ENCODE measurements at regions not wholly inside any gene's neighbourhood (a gene's known extent, or its start where the extent isn't known, plus 50 kb on each side); places are given as distances from the start of the nearest gene placed in this dataset.

- Histone ChIP-seq H3K27ac (ENCODE audit: extremely low read depth, low read depth, low read length) (no peak overlapping the region), H3K4me2 (ENCODE audit: insufficient read depth, low read length) (no peak overlapping the region), H3K9me1 (ENCODE audit: control insufficient read depth, insufficient read depth, low read length) (no peaks in the 10 kb centered on the region), H2AFZ (ENCODE audit: low read depth, low read length) (no peak overlapping the region), H3K4me1 (replicated peaks in 1 of 2; ENCODE audit: control insufficient read depth in 2 of 2, insufficient read depth in 2 of 2, low read length in 2 of 2) (no peaks in the 10 kb centered on the region), H3K36me3 (ENCODE audit: control insufficient read depth, insufficient read depth, low read length) (no peaks in the 10 kb centered on the region), H3K9me3 (replicated peaks; ENCODE audit: control insufficient read depth, insufficient read depth, low read depth, low read length) (no peaks in the 10 kb centered on the region; the same call in 1 of the 2 replicates), H3K79me2 (ENCODE audit: control insufficient read depth, insufficient read depth, low read length) (no peaks in the 10 kb centered on the region), H3K4me3 (no peak overlapping the region), H3K9ac (ENCODE audit: insufficient read depth in 1 of 2, low read depth in 2 of 2, low read length in 2 of 2) (no peak overlapping the region), H4K20me1 (replicated peaks; ENCODE audit: control insufficient read depth, insufficient read depth, low read length) (no peaks in the 10 kb centered on the region), H3K27me3 (ENCODE audit: control insufficient read depth in 2 of 2, insufficient read depth in 2 of 2, low read length in 2 of 2) (no peaks in the 10 kb centered on the region)
- BruUV-seq (replicated peaks): no TSS peak
- 0% methylated on average over 4 of the region's 4 CpGs for WGBS (ENCODE audit: insufficient coverage, low coverage, missing lambda C conversion rate)
- intact Hi-C loops (cut with micrococcal nuclease) (no loop called here), in situ Hi-C loops (cut with MboI) (no loop called here)
- POLR2A ChIA-PET: no interaction called here
- CTCF ChIA-PET (ENCODE audit: low intra/inter-chr PET ratio): no interaction called here
- TF ChIP-seq ELF2 (CRISPR knock-in tag; IDR thresholded peaks at IDR 0.05): no peak
- no peak for TF ChIP-seq DMBX1 (CRISPR knock-in tag; IDR thresholded peaks at IDR 0.05; ENCODE audit: borderline replicate concordance)
- no peak for TF ChIP-seq ZNF780A (CRISPR knock-in tag; IDR thresholded peaks at IDR 0.05)
- TF ChIP-seq RB1 (IDR thresholded peaks at IDR 0.05; ENCODE audit: low read depth): no peak
- TF ChIP-seq ZNF280A (IDR thresholded peaks at IDR 0.05; ENCODE audit: low read depth, partially characterized antibody): no peak
- TF ChIP-seq HNRNPUL1 (IDR thresholded peaks at IDR 0.05; ENCODE audit: low read length): no peak
- no peak for TF ChIP-seq FOS (IDR thresholded peaks at IDR 0.05; ENCODE audit: extremely low read depth, insufficient read length)
- TF ChIP-seq ZKSCAN8 (CRISPR knock-in tag; IDR thresholded peaks at IDR 0.05): no peak
- TF ChIP-seq SIN3B (IDR thresholded peaks at IDR 0.05; ENCODE audit: low read depth): no peak
- no peak for TF ChIP-seq C11orf30 (IDR thresholded peaks at IDR 0.05; ENCODE audit: low read depth)
- TF ChIP-seq RBM17 (IDR thresholded peaks at IDR 0.05; ENCODE audit: borderline replicate concordance, low read depth, low read length): no peak
- no peak for TF ChIP-seq ZNF431 (CRISPR knock-in tag; IDR thresholded peaks at IDR 0.05)
- TF ChIP-seq ARID1B (IDR thresholded peaks at IDR 0.05): no peak
- TF ChIP-seq RBFOX2 (IDR thresholded peaks at IDR 0.05; ENCODE audit: low read depth, low read length): no peak
- TF ChIP-seq RFX5 (IDR thresholded peaks at IDR 0.05; ENCODE audit: low read depth, low read length): no peak
- no peak for TF ChIP-seq ZNF644 (tag; IDR thresholded peaks at IDR 0.05; ENCODE audit: low read depth)
- TF ChIP-seq ZBTB43 (CRISPR knock-in tag; IDR thresholded peaks at IDR 0.05): no peak
- no peak for TF ChIP-seq ZNF354B (CRISPR knock-in tag; IDR thresholded peaks at IDR 0.05)
- TF ChIP-seq PHF21A (IDR thresholded peaks at IDR 0.05; ENCODE audit: borderline replicate concordance, low read depth): no peak
- no peak for TF ChIP-seq CHD2 (IDR thresholded peaks at IDR 0.05; ENCODE audit: low read depth, low read length)
- no peak for ATAC-seq
- FAIRE-seq: no peak
- no peak for DNase-seq (ENCODE audit: extremely low read depth in 1 of 4, low spot score in 3 of 4)
Measured at GRCh38 chr3:189498995-189499704, 132.0 kb upstream of the TP63 start.

Data from K562 (cell line).